Peyer's patch (tissue), 4 donors: ENCODE measurements at regions not wholly inside any gene's neighbourhood (a gene's known extent, or its start where the extent isn't known, plus 50 kb on each side); places are given as distances from the start of the nearest gene placed in this dataset.

ENCODE experiments used
- DNase-seq, 3 donors: peaks; one replicate each; pipeline ENCODE4 v3.0.0-alpha.2; 2017 to 2019
- H3K27ac ChIP-seq, 4 donors: fragments of 200-600 bp; sonication (generic); one replicate each; pipeline ENCODE4 v1.5.1; 2016 to 2019
- H3K27me3 ChIP-seq, 2 donors: fragments of 200-600 bp; sonication (generic); one replicate each; pipeline ENCODE4 v1.5.1; 2019
- H3K36me3 ChIP-seq, 3 donors: fragments of 200-600 bp; sonication (generic); one replicate each; pipeline ENCODE4 v1.5.1; 2016 to 2019
- H3K4me1 ChIP-seq, 4 donors: fragments of 200-600 bp; sonication (generic); one replicate each; pipeline ENCODE4 v1.5.1; 2016 to 2019
- H3K4me3 ChIP-seq, 4 donors: fragments of 200-600 bp; sonication (generic); 1 replicate in 3 of 4; 2 replicates in 1 of 4; pipeline ENCODE4 v1.5.1; 2016 to 2019; ENCODE audit warnings: mild to moderate bottlenecking in 1 of 4
- H3K9me3 ChIP-seq, 4 donors: fragments of 200-600 bp; sonication (generic); one replicate each; pipeline ENCODE4 v1.5.1; 2016 to 2019; ENCODE audit warnings: mild to moderate bottlenecking in 1 of 4
- CTCF ChIP-seq, 6 experiments: fragments of 450-650 bp in 4 of 6; fragments of 200-600 bp in 2 of 6; sonication (generic) in 1 of 6; IDR thresholded peaks; one replicate each; pipeline ENCODE4 v1.5.1; 2017 to 2019; ENCODE audit warnings: antibody characterized with exemption in 6 of 6, mild to moderate bottlenecking in 3 of 6, moderate library complexity in 1 of 6
- POLR2A ChIP-seq, 2 donors: fragments of 450-650 bp; IDR thresholded peaks; one replicate each; pipeline ENCODE4 v1.5.1; 2017; ENCODE audit warnings: antibody characterized with exemption in 2 of 2, mild to moderate bottlenecking in 2 of 2, moderate library complexity in 2 of 2

DNA sequence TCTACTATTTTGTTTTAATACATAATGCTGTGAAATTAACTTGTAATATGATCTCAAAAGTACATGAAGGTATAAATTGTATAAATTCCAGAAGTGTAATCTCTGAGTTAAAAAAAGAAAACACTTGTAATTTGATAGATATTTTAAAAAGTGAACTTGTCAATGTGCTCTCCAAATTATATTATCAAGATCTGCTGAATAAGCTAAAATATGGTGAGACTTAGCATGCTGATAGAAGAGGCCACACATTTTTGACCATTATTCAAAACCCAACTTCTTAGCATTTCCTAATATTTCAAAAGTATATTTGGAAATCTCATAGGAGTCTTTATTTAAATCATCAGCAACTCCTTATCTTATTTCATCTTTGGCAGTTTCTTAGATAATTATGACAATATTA is 657.1 kb upstream of the BOD1L1 start:
- H3K27ac ChIP-seq: no peak overlapping the region

GRCh38 chr4:14289708-14290107 is 662.2 kb upstream of the BOD1L1 start:
- no peaks in the 10 kb centered on the region for H3K27me3 ChIP-seq
- H3K27ac ChIP-seq: no peak overlapping the region
- no peaks in the 10 kb centered on the region for H3K4me1 ChIP-seq
- DNase-seq: no peak
- H3K4me3 ChIP-seq: no peak overlapping the region
- no peak for TF ChIP-seq POLR2A (IDR thresholded peaks at IDR 0.05)
- TF ChIP-seq CTCF (IDR thresholded peaks at IDR 0.05): no peak
- no peaks in the 10 kb centered on the region for H3K9me3 ChIP-seq
- no peaks in the 10 kb centered on the region for H3K36me3 ChIP-seq

More for the DNA sequence above, 657.1 kb upstream of the BOD1L1 start:
- Histone ChIP-seq H3K27me3 (no peaks in the 10 kb centered on the region), H3K9me3 (no peaks in the 10 kb centered on the region), H3K4me3 (no peak overlapping the region), H3K36me3 (no peaks in the 10 kb centered on the region), H3K4me1 (no peaks in the 10 kb centered on the region)
- DNase-seq: no peak
- TF ChIP-seq CTCF (IDR thresholded peaks at IDR 0.05) (no peak), POLR2A (IDR thresholded peaks at IDR 0.05) (no peak)

- no peak overlapping the region for H3K4me3 ChIP-seq
- H3K27me3 ChIP-seq: no peaks in the 10 kb centered on the region
- no peaks in the 10 kb centered on the region for H3K36me3 ChIP-seq
- H3K9me3 ChIP-seq: no peaks in the 10 kb centered on the region
- DNase-seq: no peak
- TF ChIP-seq POLR2A (IDR thresholded peaks at IDR 0.05) (no peak), CTCF (IDR thresholded peaks at IDR 0.05) (no peak)
- no peaks in the 10 kb centered on the region for H3K4me1 ChIP-seq
- H3K27ac ChIP-seq: no peak overlapping the region
Measured at GRCh38 chr4:14293582-14293981, 666.1 kb upstream of the BOD1L1 start.

GRCh38 chr4:14294611-14295010 is 667.1 kb upstream of the BOD1L1 start:
- TF ChIP-seq POLR2A (IDR thresholded peaks at IDR 0.05): no peak
- TF ChIP-seq CTCF (IDR thresholded peaks at IDR 0.05): no peak
- no peaks in the 10 kb centered on the region for H3K4me1 ChIP-seq
- H3K36me3 ChIP-seq: no peaks in the 10 kb centered on the region
- H3K9me3 ChIP-seq: no peaks in the 10 kb centered on the region
- no peak overlapping the region for H3K4me3 ChIP-seq
- no peak overlapping the region for H3K27ac ChIP-seq
- H3K27me3 ChIP-seq: no peaks in the 10 kb centered on the region
- no peak for DNase-seq

- Histone ChIP-seq H3K27ac (no peak overlapping the region), H3K9me3 (no peaks in the 10 kb centered on the region), H3K36me3 (no peaks in the 10 kb centered on the region), H3K27me3 (no peaks in the 10 kb centered on the region), H3K4me1 (no peaks in the 10 kb centered on the region), H3K4me3 (no peak overlapping the region)
- TF ChIP-seq POLR2A (IDR thresholded peaks at IDR 0.05) (no peak), CTCF (IDR thresholded peaks at IDR 0.05) (no peak)
- DNase-seq: no peak
Measured at GRCh38 chr4:14299166-14299565, 671.6 kb upstream of the BOD1L1 start.

- H3K27ac ChIP-seq: no peak overlapping the region
- DNase-seq: no peak
- no peaks in the 10 kb centered on the region for H3K9me3 ChIP-seq
- no peaks in the 10 kb centered on the region for H3K4me1 ChIP-seq
- no peaks in the 10 kb centered on the region for H3K27me3 ChIP-seq
- H3K4me3 ChIP-seq: no peak overlapping the region
- H3K36me3 ChIP-seq: no peaks in the 10 kb centered on the region
- TF ChIP-seq POLR2A (IDR thresholded peaks at IDR 0.05) (no peak), CTCF (IDR thresholded peaks at IDR 0.05) (no peak)
Measured at GRCh38 chr4:14302021-14302420, 674.5 kb upstream of the BOD1L1 start.
